Stomach smooth muscle (tissue), 2 donors: ENCODE measurements at regions not wholly inside any gene's neighbourhood (a gene's known extent, or its start where the extent isn't known, plus 50 kb on each side); places are given as distances from the start of the nearest gene placed in this dataset.

ENCODE experiments used
- H3K27ac ChIP-seq: one replicate; pipeline ENCODE4 v1.7.0; 2013; ENCODE audit warnings: mild to moderate bottlenecking, low read length, inconsistent platforms
- H3K27me3 ChIP-seq, 2 donors: one replicate each; pipeline ENCODE4 v1.7.0; 2013; ENCODE audit warnings: low read length in 2 of 2; ENCODE audit not compliant: insufficient read depth in 2 of 2, control insufficient read depth in 1 of 2
- H3K36me3 ChIP-seq, 2 donors: one replicate each; pipeline ENCODE4 v1.7.0; 2013; ENCODE audit warnings: low read length in 2 of 2; ENCODE audit not compliant: control insufficient read depth in 2 of 2, insufficient read depth in 2 of 2
- H3K4me1 ChIP-seq: one replicate; pipeline ENCODE4 v1.7.0; 2013; ENCODE audit warnings: low read length; ENCODE audit not compliant: control insufficient read depth, insufficient read depth
- H3K4me3 ChIP-seq, 2 donors: one replicate each; pipeline ENCODE4 v1.7.0; 2013; ENCODE audit warnings: low read length in 2 of 2
- H3K9ac ChIP-seq, 2 donors: one replicate each; pipeline ENCODE4 v1.7.0; 2013; ENCODE audit warnings: low read length in 2 of 2, mild to moderate bottlenecking in 1 of 2
- H3K9me3 ChIP-seq, 2 donors: one replicate each; pipeline ENCODE4 v1.7.0; 2013; ENCODE audit warnings: low read length in 2 of 2; ENCODE audit not compliant: control insufficient read depth in 2 of 2
- donor health status: healthy.
- donor health status: Pancreatic carcinoma.

DNA sequence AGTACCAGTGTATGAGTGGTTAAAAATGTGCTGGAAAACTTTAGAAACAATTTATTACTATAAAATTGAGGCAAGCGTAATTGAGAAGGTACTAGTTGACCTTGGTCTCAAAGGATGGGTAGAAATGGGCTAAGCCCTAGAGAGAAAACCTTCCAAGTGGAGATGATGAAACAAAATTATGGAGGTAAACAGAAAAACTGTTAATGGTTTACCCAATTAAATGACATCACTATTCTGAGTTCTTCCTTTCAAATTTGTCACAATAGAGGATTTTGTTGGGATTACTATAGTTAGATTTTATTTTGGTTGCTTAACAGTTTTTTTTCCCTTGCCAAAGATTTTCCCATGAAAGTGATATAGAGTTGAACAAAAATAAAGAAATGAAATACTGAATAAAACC lies 1302.5 kb upstream of the TENM3 start:
- no peak overlapping the region for H3K9ac ChIP-seq
- no peak overlapping the region for H3K27ac ChIP-seq
- no peaks in the 10 kb centered on the region for H3K27me3 ChIP-seq
- H3K9me3 ChIP-seq: no peaks in the 10 kb centered on the region
- H3K4me1 ChIP-seq: no peaks in the 10 kb centered on the region
- H3K36me3 ChIP-seq: no peaks in the 10 kb centered on the region
- H3K4me3 ChIP-seq: no peak overlapping the region

DNA sequence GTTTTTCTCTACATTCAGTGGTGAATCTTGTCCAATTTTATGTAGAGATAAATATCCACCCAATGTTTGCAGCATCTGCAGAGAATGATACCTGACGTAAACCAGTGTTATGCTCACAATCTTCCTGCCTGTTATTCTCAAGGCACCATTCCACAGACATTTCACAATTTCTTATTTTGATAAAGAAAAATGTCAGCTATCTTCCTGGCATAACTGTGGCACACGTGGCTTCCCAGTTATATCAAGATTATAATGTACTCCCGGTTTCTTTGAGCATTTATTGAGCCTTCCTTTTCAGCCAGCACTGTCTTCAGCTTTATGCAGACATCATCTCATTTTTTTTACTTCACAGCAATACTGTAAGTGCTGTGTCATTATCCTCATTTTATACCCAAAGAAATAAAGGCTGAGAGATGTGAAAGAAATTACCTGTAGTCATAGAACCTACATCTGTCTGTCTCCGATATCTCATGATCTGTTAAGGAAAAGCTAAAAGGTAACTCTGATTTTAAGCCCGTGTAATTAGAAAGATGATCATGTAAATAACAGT lies 1300.8 kb upstream of the TENM3 start:
- Histone ChIP-seq H3K36me3 (no peaks in the 10 kb centered on the region), H3K27me3 (no peaks in the 10 kb centered on the region), H3K4me1 (no peaks in the 10 kb centered on the region), H3K9ac (no peak overlapping the region), H3K4me3 (no peak overlapping the region), H3K9me3 (no peaks in the 10 kb centered on the region), H3K27ac (no peak overlapping the region)

DNA sequence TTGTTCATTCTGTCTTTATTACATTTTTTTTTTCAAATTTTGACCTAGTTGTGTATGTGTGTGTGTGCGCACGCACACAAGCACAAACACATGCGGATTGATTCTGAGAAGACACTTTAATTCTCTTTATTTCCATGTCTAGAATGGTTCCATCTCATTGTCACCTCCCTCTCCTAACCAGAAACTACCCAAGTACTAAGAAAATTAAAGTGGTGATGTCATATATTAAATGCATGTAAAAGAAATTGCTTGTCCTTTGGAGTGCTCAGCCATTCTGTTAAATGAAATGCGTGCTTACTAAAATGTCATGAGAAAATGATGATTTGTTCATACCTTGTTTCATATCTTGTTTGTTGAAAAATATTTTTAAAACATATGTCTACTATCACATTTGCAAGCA lies 1297.0 kb upstream of the TENM3 start:
- H3K27ac ChIP-seq: no peak overlapping the region
- H3K36me3 ChIP-seq: no peaks in the 10 kb centered on the region
- no peak overlapping the region for H3K9ac ChIP-seq
- no peaks in the 10 kb centered on the region for H3K27me3 ChIP-seq
- no peak overlapping the region for H3K4me3 ChIP-seq
- H3K9me3 ChIP-seq: no peaks in the 10 kb centered on the region
- no peaks in the 10 kb centered on the region for H3K4me1 ChIP-seq

DNA sequence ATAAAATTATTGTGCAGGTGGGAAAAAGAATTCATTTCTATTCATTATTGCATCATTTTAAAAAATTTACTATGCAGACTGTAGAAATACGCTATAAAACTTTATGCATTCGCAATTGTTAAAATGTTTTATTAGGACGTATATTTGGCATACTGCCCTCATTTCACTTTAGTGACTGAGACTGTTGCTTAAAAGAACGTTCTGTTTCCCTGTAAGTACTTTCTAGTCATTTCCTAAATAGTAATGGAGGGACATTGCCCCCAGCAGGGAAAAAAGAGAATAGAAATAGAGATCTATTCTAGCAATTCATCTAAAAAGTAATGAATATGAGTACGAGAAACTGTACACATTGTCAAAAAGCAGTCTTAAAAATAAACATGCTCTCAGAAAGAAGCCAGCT lies 1295.8 kb upstream of the TENM3 start:
- H3K4me1 ChIP-seq: no peaks in the 10 kb centered on the region
- no peaks in the 10 kb centered on the region for H3K36me3 ChIP-seq
- H3K9me3 ChIP-seq: no peaks in the 10 kb centered on the region
- H3K4me3 ChIP-seq: no peak overlapping the region
- no peaks in the 10 kb centered on the region for H3K27me3 ChIP-seq
- no peak overlapping the region for H3K27ac ChIP-seq
- no peak overlapping the region for H3K9ac ChIP-seq

DNA sequence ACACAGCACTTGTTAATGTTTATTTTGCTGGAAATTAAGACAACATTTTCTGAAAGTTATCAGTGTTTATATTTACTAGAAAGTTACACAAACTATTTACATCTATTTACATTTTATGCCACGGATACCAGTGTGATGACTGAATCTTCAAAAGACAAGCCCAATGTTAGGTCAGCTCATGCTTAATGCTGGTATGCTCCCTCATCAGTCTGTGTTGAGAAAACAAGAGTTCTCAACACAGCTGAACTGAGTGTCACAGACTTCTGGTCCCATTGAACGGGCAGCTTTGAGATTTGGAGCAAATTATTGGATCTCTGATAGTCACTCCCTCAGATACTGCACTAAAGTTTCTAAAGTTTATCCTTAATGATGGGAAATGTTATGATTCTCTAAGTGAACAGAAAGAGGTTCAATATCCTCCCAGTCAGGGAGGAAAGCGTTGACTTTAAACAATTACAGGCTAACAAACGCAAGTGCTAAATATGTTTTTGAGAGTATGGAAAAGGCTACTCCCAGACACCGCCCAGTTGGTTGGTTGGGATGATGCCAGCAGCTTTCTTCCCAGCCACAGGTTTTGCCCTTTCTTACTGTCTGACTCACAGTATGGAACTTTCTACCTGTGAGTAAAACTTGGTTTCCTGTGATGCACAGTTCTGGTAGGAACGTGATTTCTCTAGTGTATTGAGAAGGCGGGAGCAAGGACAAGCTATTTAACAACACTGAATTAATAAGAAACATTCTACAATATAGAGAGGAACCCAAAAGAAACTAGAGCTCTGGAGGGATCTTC lies 1293.6 kb upstream of the TENM3 start:
- Histone ChIP-seq H3K4me3 (no peak overlapping the region), H3K27me3 (no peaks in the 10 kb centered on the region), H3K4me1 (no peaks in the 10 kb centered on the region), H3K9me3 (no peaks in the 10 kb centered on the region), H3K27ac (no peak overlapping the region), H3K36me3 (no peaks in the 10 kb centered on the region), H3K9ac (no peak overlapping the region)

DNA sequence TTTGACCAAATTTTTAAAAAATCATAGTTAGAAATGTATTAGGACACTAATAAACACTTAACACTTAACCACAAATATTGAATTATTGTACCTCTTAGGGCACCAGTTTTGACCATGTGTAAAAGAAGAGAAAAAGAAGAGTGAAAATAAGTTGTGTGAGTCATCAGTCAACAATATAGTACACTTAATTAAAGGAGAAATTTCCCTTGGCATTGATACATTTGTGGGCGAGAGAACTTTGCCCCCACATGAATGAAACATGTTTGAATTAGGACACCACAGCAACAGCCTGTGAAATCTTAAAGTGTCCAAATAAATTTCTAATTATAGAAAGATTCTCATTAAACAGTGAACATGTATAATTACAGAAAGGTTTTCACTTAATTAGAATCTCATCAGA lies 1292.8 kb upstream of the TENM3 start:
- H3K27me3 ChIP-seq: no peaks in the 10 kb centered on the region
- H3K27ac ChIP-seq: no peak overlapping the region
- no peak overlapping the region for H3K4me3 ChIP-seq
- no peaks in the 10 kb centered on the region for H3K4me1 ChIP-seq
- no peaks in the 10 kb centered on the region for H3K36me3 ChIP-seq
- H3K9ac ChIP-seq: no peak overlapping the region
- H3K9me3 ChIP-seq: no peaks in the 10 kb centered on the region

DNA sequence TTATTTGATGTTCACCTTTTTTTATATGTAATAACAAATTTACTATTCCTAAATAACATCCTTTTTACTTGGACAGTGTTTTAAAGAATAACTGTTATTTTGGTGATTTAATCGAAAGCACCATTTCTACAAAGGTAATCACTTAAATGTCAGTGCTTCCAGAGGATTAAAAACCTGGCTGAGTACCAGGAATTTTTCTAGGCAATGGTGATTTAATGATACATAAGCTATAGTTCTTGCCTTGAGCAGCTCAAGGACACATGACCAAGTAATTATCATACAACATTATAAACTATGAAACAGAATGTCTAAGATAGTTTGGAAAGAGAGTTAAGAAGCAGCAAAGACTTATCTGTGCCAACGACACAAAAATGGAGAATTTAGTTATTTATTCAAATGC lies 1291.9 kb upstream of the TENM3 start:
- no peaks in the 10 kb centered on the region for H3K9me3 ChIP-seq
- H3K27ac ChIP-seq: no peak overlapping the region
- no peak overlapping the region for H3K9ac ChIP-seq
- no peaks in the 10 kb centered on the region for H3K27me3 ChIP-seq
- no peak overlapping the region for H3K4me3 ChIP-seq
- no peaks in the 10 kb centered on the region for H3K36me3 ChIP-seq
- H3K4me1 ChIP-seq: no peaks in the 10 kb centered on the region

DNA sequence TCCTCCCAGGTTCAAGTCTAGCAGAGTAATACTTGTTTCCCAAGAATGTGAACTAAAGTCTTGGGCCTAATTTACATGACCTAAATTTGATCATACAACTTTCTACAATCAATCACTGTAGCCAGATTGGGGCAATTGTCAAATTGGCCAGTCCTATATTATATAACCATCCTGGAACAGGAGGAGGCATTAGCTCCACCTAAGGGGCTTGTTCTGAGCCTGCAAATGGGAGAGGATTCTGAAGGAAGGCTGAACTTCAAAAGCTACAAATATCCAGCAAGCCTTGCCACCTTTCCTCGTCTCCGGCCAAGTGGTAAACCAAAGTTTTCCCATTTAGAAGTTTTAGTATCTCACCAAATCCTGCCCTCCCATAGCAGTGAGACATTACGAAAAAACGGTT lies 1289.6 kb upstream of the TENM3 start:
- no peaks in the 10 kb centered on the region for H3K27me3 ChIP-seq
- H3K36me3 ChIP-seq: no peaks in the 10 kb centered on the region
- H3K9ac ChIP-seq: no peak overlapping the region
- H3K27ac ChIP-seq: no peak overlapping the region
- no peaks in the 10 kb centered on the region for H3K9me3 ChIP-seq
- no peak overlapping the region for H3K4me3 ChIP-seq
- H3K4me1 ChIP-seq: no peaks in the 10 kb centered on the region

DNA sequence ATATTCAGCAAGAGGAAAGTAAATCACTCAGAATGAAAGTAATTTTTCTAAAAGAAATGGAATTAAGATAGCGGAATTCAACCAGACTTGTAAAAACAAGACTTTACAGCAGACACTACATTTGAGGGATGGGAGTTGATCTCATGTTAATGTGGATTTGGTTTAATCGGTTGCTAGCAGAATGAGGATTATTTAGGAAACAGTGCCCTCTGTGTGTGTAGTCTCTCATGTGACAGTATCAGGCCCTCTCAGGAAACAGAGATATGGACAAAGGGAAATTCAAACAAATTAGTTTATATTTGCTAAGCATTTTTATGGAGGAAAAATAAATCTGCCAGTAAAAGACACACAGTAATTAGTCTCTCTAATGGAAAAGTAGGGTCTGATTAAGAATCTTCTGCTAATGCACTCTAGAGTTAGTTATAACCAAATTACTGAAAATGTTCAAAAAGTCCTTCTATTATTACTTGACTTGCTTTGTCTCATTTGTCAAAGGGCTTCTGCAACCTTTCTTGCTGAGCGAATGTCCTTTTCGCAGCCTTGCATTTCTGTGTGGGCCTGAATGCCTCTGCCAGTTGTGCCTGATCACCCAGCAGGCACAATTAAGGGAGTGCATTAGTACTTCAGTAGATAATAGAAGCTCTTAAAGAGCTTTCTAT lies 1282.3 kb upstream of the TENM3 start:
- H3K36me3 ChIP-seq: no peaks in the 10 kb centered on the region
- no peaks in the 10 kb centered on the region for H3K9me3 ChIP-seq
- no peak overlapping the region for H3K9ac ChIP-seq
- H3K27me3 ChIP-seq: no peaks in the 10 kb centered on the region
- H3K4me1 ChIP-seq: no peaks in the 10 kb centered on the region
- no peak overlapping the region for H3K27ac ChIP-seq
- no peak overlapping the region for H3K4me3 ChIP-seq

DNA sequence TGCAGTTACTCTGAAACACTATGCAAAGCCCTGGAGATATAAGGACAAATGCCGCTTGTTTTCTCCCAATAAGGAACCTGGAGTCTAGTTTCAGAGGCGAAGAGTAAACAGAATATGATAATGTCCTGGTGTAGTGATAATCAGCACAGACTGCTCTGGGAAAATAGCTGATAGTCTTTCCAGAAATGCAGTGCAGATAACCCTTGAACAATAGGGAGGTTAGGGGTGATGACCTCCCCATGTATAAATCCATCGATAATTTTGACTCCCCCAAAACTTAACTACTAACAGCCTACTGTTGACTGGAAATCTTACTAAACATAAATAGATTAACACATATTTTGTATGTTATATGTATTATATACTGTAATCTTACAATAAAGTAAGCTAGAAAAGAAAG lies 1280.9 kb upstream of the TENM3 start:
- H3K4me3 ChIP-seq: no peak overlapping the region
- no peaks in the 10 kb centered on the region for H3K27me3 ChIP-seq
- H3K9ac ChIP-seq: no peak overlapping the region
- H3K27ac ChIP-seq: no peak overlapping the region
- H3K36me3 ChIP-seq: no peaks in the 10 kb centered on the region
- no peaks in the 10 kb centered on the region for H3K4me1 ChIP-seq
- H3K9me3 ChIP-seq: no peaks in the 10 kb centered on the region

DNA sequence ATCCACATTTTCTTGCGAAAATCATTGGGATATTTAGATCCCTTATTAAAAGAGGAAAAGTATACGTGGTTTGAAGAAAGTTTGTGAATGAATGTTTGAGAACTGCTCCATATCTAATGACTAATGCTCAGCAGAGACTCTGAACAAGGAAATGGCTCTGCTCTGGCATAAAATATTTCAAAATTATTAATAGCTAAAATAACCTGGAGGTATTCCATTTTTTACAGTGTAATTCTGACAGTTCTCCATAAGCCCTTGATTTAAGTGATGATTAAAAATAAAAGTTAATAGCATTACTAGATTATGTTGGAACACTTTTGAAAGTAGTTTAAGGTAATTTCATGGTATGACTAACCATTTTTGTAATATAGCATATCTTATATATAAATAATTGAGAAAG lies 1276.9 kb upstream of the TENM3 start:
- H3K4me1 ChIP-seq: no peaks in the 10 kb centered on the region
- no peak overlapping the region for H3K27ac ChIP-seq
- no peaks in the 10 kb centered on the region for H3K9me3 ChIP-seq
- no peak overlapping the region for H3K9ac ChIP-seq
- H3K36me3 ChIP-seq: no peaks in the 10 kb centered on the region
- H3K4me3 ChIP-seq: no peak overlapping the region
- H3K27me3 ChIP-seq: no peaks in the 10 kb centered on the region
